ENCODE measurements at regions not wholly inside any gene's neighbourhood (a gene's known extent, or its start where the extent isn't known, plus 50 kb on each side); places are given as distances from the start of the nearest gene placed in this dataset.

GRCh38 chrX:145630081-145630480, 187.5 kb upstream of the SLITRK2 start:
- intact Hi-C loops (cut with micrococcal nuclease; ENCODE audit: unreplicated experiment) = no loop called here
- H2AFZ ChIP-seq (ENCODE audit: low read length) = no peak overlapping the region
- H3K9me3 ChIP-seq (ENCODE audit: low read length) = peaks cover 57% of the 10 kb centered on the region; the same call in 1 of the 2 replicates
- no peaks in the 10 kb centered on the region for H3K79me2 ChIP-seq (ENCODE audit: insufficient read depth, low read length)
- no peaks in the 10 kb centered on the region for H3K4me1 ChIP-seq (ENCODE audit: insufficient read depth, low read length)
- 57% methylated on average over 14 of the region's 21 CpGs for WGBS (ENCODE audit: low lambda C conversion rate)
- no peak overlapping the region for H3K9ac ChIP-seq (ENCODE audit: insufficient read depth, low read depth, low read length)
- no peak overlapping the region for H3K4me2 ChIP-seq (ENCODE audit: low read depth, low read length)
- no peaks in the 10 kb centered on the region for H3K27me3 ChIP-seq (ENCODE audit: control insufficient read depth in 1 of 2, insufficient read depth in 2 of 2, low read length in 2 of 2)
- BruUV-seq (replicated peaks) = no TSS peak
- no peak overlapping the region for H3K4me3 ChIP-seq (replicated peaks in 1 of 3; ENCODE audit: insufficient read depth in 1 of 3, low read depth in 2 of 3, low read length in 3 of 3)
- TF ChIP-seq SCMH1 (CRISPR knock-in tag; IDR thresholded peaks at IDR 0.05; ENCODE audit: borderline replicate concordance) = no peak
- no peak for TF ChIP-seq FOXK1 (CRISPR knock-in tag; IDR thresholded peaks at IDR 0.05; ENCODE audit: borderline replicate concordance, low read depth)
- no peak for TF ChIP-seq ZNF614 (CRISPR knock-in tag; IDR thresholded peaks at IDR 0.05; ENCODE audit: borderline replicate concordance)
- TF ChIP-seq TFDP2 (CRISPR knock-in tag; IDR thresholded peaks at IDR 0.05) = no peak
- no peak for TF ChIP-seq HOXA9 (CRISPR knock-in tag; IDR thresholded peaks at IDR 0.05; ENCODE audit: borderline replicate concordance)
- TF ChIP-seq TCF12 (IDR thresholded peaks at IDR 0.05) = no peak
- no peak for TF ChIP-seq TCF12 (CRISPR knock-in tag; IDR thresholded peaks at IDR 0.05)
- no peak for TF ChIP-seq E2F1 (CRISPR knock-in tag; IDR thresholded peaks at IDR 0.05)
- no peak for TF ChIP-seq HINFP (CRISPR knock-in tag; IDR thresholded peaks at IDR 0.05; ENCODE audit: low read depth)
- TF ChIP-seq ZBTB20 (CRISPR knock-in tag; IDR thresholded peaks at IDR 0.05; ENCODE audit: borderline replicate concordance, low read depth) = no peak
- TF ChIP-seq ZNF570 (CRISPR knock-in tag; IDR thresholded peaks at IDR 0.05; ENCODE audit: borderline replicate concordance) = no peak
- no peak for TF ChIP-seq PRDM15 (CRISPR knock-in tag; IDR thresholded peaks at IDR 0.05)
- TF ChIP-seq ZNF879 (CRISPR knock-in tag; IDR thresholded peaks at IDR 0.05) = no peak
- no peak for TF ChIP-seq AGO1 (IDR thresholded peaks at IDR 0.05; ENCODE audit: low read depth, low read length, poor library complexity, severe bottlenecking)
- TF ChIP-seq ZNF350 (CRISPR knock-in tag; IDR thresholded peaks at IDR 0.05; ENCODE audit: borderline replicate concordance, low read depth) = no peak
- ATAC-seq (no peak), FAIRE-seq (no peak), DNase-seq (ENCODE audit: low spot score) (no peak)
- no peaks in the 10 kb centered on the region for H3K36me3 ChIP-seq (replicated peaks in 1 of 2; ENCODE audit: control insufficient read depth in 1 of 2, insufficient read depth in 2 of 2, low read length in 2 of 2)
- CTCF ChIA-PET (ENCODE audit: low intra/inter-chr PET ratio, low total read pairs) = no interaction called here
- POLR2A ChIA-PET = no interaction called here
- in situ Hi-C loops (cut with HindIII; ENCODE audit: extremely low pct_ligation_motif_present, low pct_unique_long_range_greater_than_20kb) = no loop called here
- H3K27ac ChIP-seq (ENCODE audit: extremely low read length, insufficient read depth, low read length) = no peak overlapping the region
- no peaks in the 10 kb centered on the region for H4K20me1 ChIP-seq (ENCODE audit: insufficient read depth, low read length)

Measured in HepG2 (cell line).